IgD-negative memory B cell (primary cell): ENCODE measurements at regions not wholly inside any gene's neighbourhood (a gene's known extent, or its start where the extent isn't known, plus 50 kb on each side); places are given as distances from the start of the nearest gene placed in this dataset.

ENCODE experiments used
- H3K27ac Mint-ChIP-seq, 3 donors: one replicate each; pipeline ENCODE4 v1.8.0; 2020 to 2022; ENCODE audit warnings: mild to moderate bottlenecking in 3 of 3, mixed read lengths in 3 of 3, moderate library complexity in 1 of 3
- H3K27me3 Mint-ChIP-seq: one replicate; pipeline ENCODE4 v1.8.0; 2021; ENCODE audit warnings: mixed read lengths
- H3K36me3 Mint-ChIP-seq: one replicate; pipeline ENCODE4 v1.8.0; 2020; ENCODE audit warnings: mild to moderate bottlenecking, mixed read lengths
- H3K4me1 Mint-ChIP-seq, 3 donors: one replicate each; pipeline ENCODE4 v1.8.0; 2020 to 2022; ENCODE audit warnings: mixed read lengths in 3 of 3, mild to moderate bottlenecking in 1 of 3
- H3K4me3 Mint-ChIP-seq, 4 donors: one replicate each; pipeline ENCODE4 v1.8.0; 2020 to 2022; ENCODE audit warnings: mild to moderate bottlenecking in 4 of 4, mixed read lengths in 4 of 4, moderate library complexity in 3 of 4
- H3K9me3 Mint-ChIP-seq, 3 donors: one replicate each; pipeline ENCODE4 v1.8.0; 2020 to 2021; ENCODE audit warnings: mixed read lengths in 3 of 3, mild to moderate bottlenecking in 1 of 3

GRCh38 chr3:168532135-168532534 is 436.4 kb upstream of the GOLIM4 start:
- no peak overlapping the region for H3K27ac Mint-ChIP-seq
- H3K36me3 Mint-ChIP-seq: no peaks in the 10 kb centered on the region
- H3K27me3 Mint-ChIP-seq: no peaks in the 10 kb centered on the region
- no peak overlapping the region for H3K4me3 Mint-ChIP-seq
- peaks cover 0 to 1% (median 0%) of the 10 kb centered on the region in 3 donors for H3K4me1 Mint-ChIP-seq
- peaks cover 0 to 8% (median 3%) of the 10 kb centered on the region in 3 donors for H3K9me3 Mint-ChIP-seq

DNA sequence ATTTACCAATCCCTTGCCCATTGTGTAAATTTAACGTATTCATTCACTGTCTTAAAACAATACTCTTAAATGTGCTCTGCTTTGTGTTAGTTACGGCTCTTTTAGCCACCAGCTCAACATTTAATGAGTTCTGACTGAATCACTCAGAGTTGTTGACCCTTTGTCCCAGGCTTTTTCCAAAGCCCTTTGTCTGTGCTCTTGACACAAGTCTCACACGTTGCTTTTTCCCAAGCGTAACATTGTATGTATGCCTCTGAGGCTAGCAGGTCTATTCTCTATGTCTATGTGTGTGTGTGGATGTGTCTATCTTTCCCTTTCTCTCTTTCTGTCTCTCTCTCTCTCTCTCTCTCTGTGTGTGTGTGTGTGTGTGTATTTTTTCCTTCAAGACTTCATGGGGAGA is 435.4 kb upstream of the GOLIM4 start:
- Mint-ChIP-seq H3K4me3 (no peak overlapping the region), H3K27ac (no peak overlapping the region), H3K9me3 (peaks cover 0 to 6% (median 3%) of the 10 kb centered on the region in 3 donors), H3K36me3 (no peaks in the 10 kb centered on the region), H3K4me1 (peaks cover 0 to 1% (median 0%) of the 10 kb centered on the region in 3 donors), H3K27me3 (no peaks in the 10 kb centered on the region)

GRCh38 chr3:168524129-168524528 is 428.4 kb upstream of the GOLIM4 start:
- H3K9me3 Mint-ChIP-seq: no peaks in the 10 kb centered on the region
- H3K36me3 Mint-ChIP-seq: no peaks in the 10 kb centered on the region
- no peak overlapping the region for H3K27ac Mint-ChIP-seq
- H3K4me1 Mint-ChIP-seq: peaks cover 0 to 1% (median 0%) of the 10 kb centered on the region in 3 donors
- H3K4me3 Mint-ChIP-seq: no peak overlapping the region
- no peaks in the 10 kb centered on the region for H3K27me3 Mint-ChIP-seq

- Mint-ChIP-seq H3K4me3 (peak overlapping the region in 1 of 4 donors; percentile 52), H3K27ac (no peak overlapping the region), H3K9me3 (peaks cover 0 to 3% (median 0%) of the 10 kb centered on the region in 3 donors), H3K36me3 (no peaks in the 10 kb centered on the region), H3K27me3 (no peaks in the 10 kb centered on the region), H3K4me1 (no peaks in the 10 kb centered on the region)
Observed at GRCh38 chr3:168517249-168518071, 421.7 kb upstream of the GOLIM4 start.

DNA sequence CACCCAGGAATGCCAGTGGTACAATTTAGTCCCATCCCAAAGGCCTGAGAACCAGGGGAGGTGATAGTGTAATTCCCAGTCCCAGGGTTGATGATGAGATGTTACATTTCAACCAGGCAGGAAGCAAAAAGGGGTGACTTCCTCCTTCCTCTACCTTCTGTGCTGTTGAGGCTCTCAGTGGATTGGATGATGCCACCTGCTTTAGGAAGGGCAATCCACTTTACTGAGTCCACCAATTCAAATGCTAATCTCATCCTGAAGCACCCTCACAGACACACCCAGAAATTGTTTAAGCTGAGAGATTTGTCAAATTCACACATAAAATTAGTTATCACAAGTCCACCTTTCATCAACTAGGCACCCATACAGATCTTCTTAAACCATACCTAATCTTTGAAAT is 418.5 kb upstream of the GOLIM4 start:
- no peaks in the 10 kb centered on the region for H3K36me3 Mint-ChIP-seq
- H3K27ac Mint-ChIP-seq: no peak overlapping the region
- H3K4me1 Mint-ChIP-seq: no peaks in the 10 kb centered on the region
- peaks cover 0 to 3% (median 0%) of the 10 kb centered on the region in 3 donors for H3K9me3 Mint-ChIP-seq
- H3K4me3 Mint-ChIP-seq: no peak overlapping the region
- H3K27me3 Mint-ChIP-seq: no peaks in the 10 kb centered on the region

DNA sequence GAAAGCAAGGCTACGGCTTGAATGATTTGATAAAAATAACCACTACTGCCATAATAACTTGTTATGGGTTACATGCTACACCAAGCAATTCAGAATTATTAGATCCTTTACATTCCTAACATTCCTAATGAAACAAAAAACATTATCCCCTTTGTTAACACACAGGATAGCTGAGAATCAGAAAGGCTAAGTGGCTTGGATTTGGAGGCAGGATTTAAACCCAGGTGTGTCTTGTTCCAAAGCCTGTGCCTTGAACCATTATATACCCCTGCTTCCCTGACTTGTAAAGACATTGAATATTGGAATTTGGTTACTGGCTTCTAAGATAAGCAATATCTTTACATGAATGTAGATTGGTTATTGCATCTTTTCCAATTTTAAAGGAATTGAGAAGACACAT is 417.1 kb upstream of the GOLIM4 start:
- H3K9me3 Mint-ChIP-seq: peaks cover 0 to 3% (median 0%) of the 10 kb centered on the region in 3 donors
- H3K27ac Mint-ChIP-seq: no peak overlapping the region
- no peaks in the 10 kb centered on the region for H3K4me1 Mint-ChIP-seq
- H3K4me3 Mint-ChIP-seq: no peak overlapping the region
- H3K27me3 Mint-ChIP-seq: peaks cover 2% of the 10 kb centered on the region
- no peaks in the 10 kb centered on the region for H3K36me3 Mint-ChIP-seq

DNA sequence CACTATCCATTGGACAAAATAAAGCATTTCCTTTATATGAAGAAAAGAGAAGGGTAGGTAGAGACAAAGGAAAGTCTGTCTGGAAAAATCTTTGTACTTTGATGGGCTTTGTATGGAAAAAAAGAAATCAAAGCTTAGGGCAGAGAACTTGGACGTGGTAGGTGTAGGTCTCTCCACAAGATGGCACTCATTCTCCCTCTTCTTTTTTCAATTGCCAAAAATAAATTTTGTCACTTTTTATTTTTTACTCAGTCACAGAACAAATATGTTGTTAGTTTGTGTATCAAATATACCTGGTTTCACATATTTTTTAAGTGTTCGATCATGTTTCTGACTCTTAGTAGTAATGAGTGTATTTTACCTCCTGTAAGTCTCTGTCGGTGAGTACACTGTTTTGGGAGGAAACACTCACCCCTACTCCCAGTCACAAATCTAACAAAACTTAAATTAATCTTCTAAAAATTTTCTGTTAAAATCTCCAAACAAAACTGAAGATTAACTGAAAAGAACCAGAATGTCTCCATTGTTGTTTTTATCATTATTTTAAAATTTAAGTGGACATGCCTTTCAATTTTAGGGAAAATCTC is 415.8 kb upstream of the GOLIM4 start:
- Mint-ChIP-seq H3K36me3 (no peaks in the 10 kb centered on the region), H3K9me3 (peaks cover 0 to 3% (median 0%) of the 10 kb centered on the region in 3 donors), H3K27ac (no peak overlapping the region), H3K4me1 (no peaks in the 10 kb centered on the region), H3K27me3 (peaks cover 2% of the 10 kb centered on the region), H3K4me3 (no peak overlapping the region)

- Mint-ChIP-seq H3K9me3 (no peaks in the 10 kb centered on the region), H3K27ac (no peak overlapping the region), H3K4me1 (no peaks in the 10 kb centered on the region), H3K36me3 (no peaks in the 10 kb centered on the region), H3K4me3 (no peak overlapping the region), H3K27me3 (peaks cover 2% of the 10 kb centered on the region)
Observed at GRCh38 chr3:168506589-168506988, 410.9 kb upstream of the GOLIM4 start.

- Mint-ChIP-seq H3K4me1 (no peaks in the 10 kb centered on the region), H3K27ac (no peak overlapping the region), H3K27me3 (no peaks in the 10 kb centered on the region), H3K9me3 (no peaks in the 10 kb centered on the region), H3K36me3 (no peaks in the 10 kb centered on the region), H3K4me3 (no peak overlapping the region)
Observed at GRCh38 chr3:168501570-168501969, 405.8 kb upstream of the GOLIM4 start.

DNA sequence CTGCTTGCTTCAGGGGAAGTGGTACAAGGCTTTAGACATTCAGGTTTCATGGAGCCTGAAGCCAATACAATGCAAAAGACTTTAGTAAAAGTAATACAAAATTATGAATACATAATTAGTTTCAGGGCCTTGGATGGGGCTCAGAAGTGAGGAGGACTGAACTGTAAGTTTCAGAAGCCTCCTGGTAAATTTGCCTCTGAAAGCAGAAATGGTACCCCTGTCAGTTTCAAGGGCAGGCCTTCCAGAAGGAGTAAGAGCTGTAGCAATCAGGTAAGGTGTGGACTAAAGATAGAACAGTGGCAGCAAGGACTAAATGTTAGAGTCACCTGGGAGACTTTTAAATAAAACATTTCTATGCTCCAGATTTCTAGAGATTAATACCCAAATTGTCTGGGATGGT is 402.5 kb upstream of the GOLIM4 start:
- H3K36me3 Mint-ChIP-seq: no peaks in the 10 kb centered on the region
- no peaks in the 10 kb centered on the region for H3K27me3 Mint-ChIP-seq

GRCh38 chr3:168497741-168498140 is 402.0 kb upstream of the GOLIM4 start:
- Mint-ChIP-seq H3K27me3 (no peaks in the 10 kb centered on the region), H3K4me1 (no peaks in the 10 kb centered on the region), H3K27ac (no peak overlapping the region), H3K36me3 (no peaks in the 10 kb centered on the region), H3K4me3 (no peak overlapping the region), H3K9me3 (peaks cover 0 to 3% (median 0%) of the 10 kb centered on the region in 3 donors)

More for the DNA sequence above, 402.5 kb upstream of the GOLIM4 start:
- Mint-ChIP-seq H3K9me3 (peaks cover 0 to 3% (median 0%) of the 10 kb centered on the region in 3 donors), H3K4me1 (no peaks in the 10 kb centered on the region), H3K27ac (no peak overlapping the region), H3K4me3 (peak overlapping the region in 1 of 4 donors; percentile 31)

- peaks cover 0 to 3% (median 0%) of the 10 kb centered on the region in 3 donors for H3K9me3 Mint-ChIP-seq
- H3K27me3 Mint-ChIP-seq: no peaks in the 10 kb centered on the region
- no peak overlapping the region for H3K4me3 Mint-ChIP-seq
- H3K27ac Mint-ChIP-seq: no peak overlapping the region
- H3K4me1 Mint-ChIP-seq: no peaks in the 10 kb centered on the region
- no peaks in the 10 kb centered on the region for H3K36me3 Mint-ChIP-seq
Observed at GRCh38 chr3:168497183-168497582, 401.5 kb upstream of the GOLIM4 start.

- Mint-ChIP-seq H3K9me3 (peaks cover 0 to 3% (median 0%) of the 10 kb centered on the region in 3 donors), H3K36me3 (no peaks in the 10 kb centered on the region), H3K4me1 (no peaks in the 10 kb centered on the region), H3K4me3 (no peak overlapping the region), H3K27me3 (no peaks in the 10 kb centered on the region), H3K27ac (no peak overlapping the region)
Observed at GRCh38 chr3:168495932-168496331, 400.2 kb upstream of the GOLIM4 start.

- Mint-ChIP-seq H3K36me3 (no peaks in the 10 kb centered on the region), H3K4me3 (no peak overlapping the region), H3K4me1 (no peaks in the 10 kb centered on the region), H3K27me3 (no peaks in the 10 kb centered on the region), H3K9me3 (peaks cover 0 to 3% (median 0%) of the 10 kb centered on the region in 3 donors), H3K27ac (no peak overlapping the region)
Observed at GRCh38 chr3:168495270-168495669, 399.5 kb upstream of the GOLIM4 start.

DNA sequence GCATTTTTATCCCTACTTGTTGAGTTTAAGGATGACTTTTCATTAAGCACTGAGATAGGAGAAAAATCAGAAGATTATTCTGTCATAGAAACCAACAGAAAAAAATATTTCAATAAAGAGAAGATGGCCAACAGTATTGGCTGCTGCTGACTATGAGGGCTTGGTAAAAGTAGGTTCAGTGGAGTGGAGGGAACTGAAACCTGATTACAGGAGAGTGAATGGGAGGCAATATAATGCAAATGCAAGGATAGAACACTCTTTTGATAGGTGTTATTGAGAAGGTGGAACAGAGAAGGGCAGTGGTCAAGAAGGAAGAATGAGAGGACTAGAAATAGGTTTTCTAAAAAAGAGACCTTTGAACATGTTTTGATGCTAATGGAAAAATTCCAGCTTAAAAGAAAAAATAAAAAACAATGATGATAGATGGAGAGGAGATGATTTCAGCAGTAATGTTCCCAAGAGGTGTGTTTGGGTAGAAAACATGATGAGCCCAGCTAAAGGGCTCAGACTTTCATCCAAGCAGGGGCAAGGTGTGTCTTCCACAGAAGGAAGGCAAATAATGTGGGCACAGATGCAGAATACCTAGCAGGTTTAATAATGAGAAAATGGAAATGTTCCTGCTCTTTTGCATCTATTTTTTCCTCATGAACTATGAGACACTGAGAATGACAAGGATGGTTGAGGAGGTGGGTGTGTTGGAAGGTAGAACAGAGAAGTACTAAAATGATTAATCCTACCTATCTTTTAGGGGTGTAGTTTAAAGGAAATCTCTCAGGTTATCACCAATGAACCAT is 397.9 kb upstream of the GOLIM4 start:
- no peak overlapping the region for H3K27ac Mint-ChIP-seq
- no peak overlapping the region for H3K4me3 Mint-ChIP-seq
- H3K9me3 Mint-ChIP-seq: peaks cover 0 to 3% (median 0%) of the 10 kb centered on the region in 3 donors
- H3K36me3 Mint-ChIP-seq: no peaks in the 10 kb centered on the region
- no peaks in the 10 kb centered on the region for H3K4me1 Mint-ChIP-seq
- H3K27me3 Mint-ChIP-seq: no peaks in the 10 kb centered on the region
